Cardiac fibroblast (primary cell): ENCODE measurements at regions not wholly inside any gene's neighbourhood (a gene's known extent, or its start where the extent isn't known, plus 50 kb on each side); places are given as distances from the start of the nearest gene placed in this dataset.

Source experiments
- DNase-seq, 2 donors: peaks; one replicate each; pipeline versions ENCODE4 v3.0.0 to v3.0.0-alpha.2; 2010; ENCODE audit warnings: low read depth in 2 of 2
- H3K4me3 ChIP-seq, 2 donors: replicated peaks in 1 of 2; 1 replicate in 1 of 2; 2 replicates in 1 of 2; pipeline ENCODE4 v1.5.1; 2011; ENCODE audit warnings: low read depth in 2 of 2, low read length in 2 of 2, mild to moderate bottlenecking in 2 of 2, moderate library complexity in 1 of 2
- TF ChIP-seq, protein P1 (sequence below): IDR thresholded peaks from one replicate; pipeline ENCODE4 v1.5.1; 2011; ENCODE audit warnings: low read depth, mild to moderate bottlenecking, low read length, inconsistent platforms

DNA sequence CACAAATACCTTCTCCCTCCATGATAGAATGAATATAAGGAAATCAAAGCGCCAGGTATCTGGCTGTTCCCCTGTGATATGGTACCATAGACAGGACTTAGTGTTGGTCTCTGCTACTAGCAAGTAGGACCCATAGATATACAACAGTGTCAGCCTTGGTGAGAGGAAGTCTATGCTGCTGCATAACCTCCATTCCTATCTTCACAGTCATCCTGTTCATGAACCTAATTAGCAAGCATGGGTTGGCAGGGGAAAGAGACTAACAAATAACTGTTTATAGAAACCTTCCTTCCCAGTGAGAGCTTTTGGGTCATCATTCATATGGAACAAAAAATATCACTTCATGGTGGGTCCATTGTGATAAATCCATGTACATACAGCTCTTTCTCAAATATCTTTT is 188.9 kb upstream of the FAM98A start:
- no peak overlapping the region for H3K4me3 ChIP-seq
- TF ChIP-seq, protein P1, sequence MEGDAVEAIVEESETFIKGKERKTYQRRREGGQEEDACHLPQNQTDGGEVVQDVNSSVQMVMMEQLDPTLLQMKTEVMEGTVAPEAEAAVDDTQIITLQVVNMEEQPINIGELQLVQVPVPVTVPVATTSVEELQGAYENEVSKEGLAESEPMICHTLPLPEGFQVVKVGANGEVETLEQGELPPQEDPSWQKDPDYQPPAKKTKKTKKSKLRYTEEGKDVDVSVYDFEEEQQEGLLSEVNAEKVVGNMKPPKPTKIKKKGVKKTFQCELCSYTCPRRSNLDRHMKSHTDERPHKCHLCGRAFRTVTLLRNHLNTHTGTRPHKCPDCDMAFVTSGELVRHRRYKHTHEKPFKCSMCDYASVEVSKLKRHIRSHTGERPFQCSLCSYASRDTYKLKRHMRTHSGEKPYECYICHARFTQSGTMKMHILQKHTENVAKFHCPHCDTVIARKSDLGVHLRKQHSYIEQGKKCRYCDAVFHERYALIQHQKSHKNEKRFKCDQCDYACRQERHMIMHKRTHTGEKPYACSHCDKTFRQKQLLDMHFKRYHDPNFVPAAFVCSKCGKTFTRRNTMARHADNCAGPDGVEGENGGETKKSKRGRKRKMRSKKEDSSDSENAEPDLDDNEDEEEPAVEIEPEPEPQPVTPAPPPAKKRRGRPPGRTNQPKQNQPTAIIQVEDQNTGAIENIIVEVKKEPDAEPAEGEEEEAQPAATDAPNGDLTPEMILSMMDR, result no peak
- no peak for DNase-seq

DNA sequence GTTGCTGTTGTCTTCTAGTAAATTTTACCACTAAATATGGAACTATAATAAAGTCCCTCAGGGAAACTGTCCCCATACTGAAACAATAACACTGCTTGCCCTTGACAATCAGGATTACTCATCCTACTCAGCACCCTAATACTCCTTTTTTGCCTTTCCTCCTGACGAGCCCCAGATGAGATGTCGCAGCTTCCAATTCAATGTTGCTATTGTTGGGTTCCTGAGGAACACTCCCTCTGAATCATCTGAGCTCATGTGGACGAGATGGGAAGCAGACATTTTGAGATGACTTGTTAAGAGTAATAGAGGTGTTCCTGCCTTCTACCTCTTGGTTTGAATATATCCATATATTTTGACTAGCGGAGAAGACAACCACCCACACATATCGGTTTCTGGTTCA is 187.8 kb upstream of the FAM98A start:
- H3K4me3 ChIP-seq, result no peak overlapping the region
- TF ChIP-seq, protein P1, result no peak
- DNase-seq, result no peak

DNA sequence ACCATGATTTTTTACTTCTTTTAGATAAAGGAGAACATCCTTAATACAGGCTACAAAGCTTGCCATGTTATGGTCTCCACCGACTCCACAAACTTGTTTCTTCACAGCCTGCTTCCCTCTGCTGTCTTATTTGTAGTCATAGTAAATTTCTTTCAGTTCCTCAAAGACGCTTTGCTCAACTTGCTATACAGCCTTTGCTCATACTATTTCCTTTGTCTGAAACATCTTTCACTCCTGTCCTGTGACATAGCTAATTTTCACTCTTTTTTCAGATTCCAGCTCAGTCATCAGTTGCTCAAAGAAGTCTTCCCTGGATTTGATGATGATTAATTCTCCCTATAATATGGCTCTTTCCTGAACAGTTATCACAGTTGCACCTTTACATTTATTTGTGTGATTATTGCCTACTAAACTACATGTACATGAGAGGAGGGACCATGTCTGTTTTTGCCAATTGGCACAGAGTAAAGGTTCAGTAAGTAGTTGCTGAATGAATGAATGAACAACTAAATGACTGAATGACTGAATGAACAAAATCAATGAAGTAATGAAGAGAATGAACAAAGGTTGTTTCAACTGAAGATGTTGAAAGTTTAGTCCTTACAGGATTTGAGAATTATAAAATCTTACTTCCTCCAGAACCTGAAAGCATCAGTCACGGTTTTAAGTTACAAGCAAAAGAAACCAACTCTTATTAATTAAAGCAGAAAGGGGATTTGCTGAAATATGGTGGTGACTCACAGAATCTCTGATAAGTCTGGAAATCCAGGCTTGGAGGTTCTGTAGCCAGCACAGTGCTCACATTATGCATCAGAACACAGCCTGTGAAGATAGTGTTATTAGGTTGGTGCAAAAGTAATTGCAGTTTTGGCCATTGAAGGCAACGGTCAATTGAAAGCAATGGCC is 186.4 kb upstream of the FAM98A start:
- TF ChIP-seq, protein P1, result no peak
- no peak for DNase-seq
- H3K4me3 ChIP-seq, result no peak overlapping the region

DNA sequence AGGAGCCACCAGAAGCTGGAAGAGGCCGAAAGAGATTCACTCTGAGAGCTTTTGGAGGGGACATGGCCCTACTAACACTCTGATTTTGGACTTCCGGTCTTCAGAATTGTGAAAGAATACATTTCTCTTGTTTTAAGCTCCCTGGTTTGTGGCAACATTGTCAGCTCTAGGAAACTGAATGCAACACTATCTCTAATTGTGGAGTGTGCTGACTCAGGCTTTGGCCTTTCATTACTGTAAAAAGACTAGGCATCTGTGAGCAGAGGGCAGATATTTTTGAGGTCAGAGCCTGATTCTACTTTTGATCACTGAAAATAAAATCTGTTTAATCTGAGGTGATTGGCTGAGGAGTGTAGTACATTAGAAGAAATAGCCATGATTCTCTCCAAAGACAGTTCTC is 185.4 kb upstream of the FAM98A start:
- no peak for DNase-seq
- TF ChIP-seq, protein P1, result no peak
- H3K4me3 ChIP-seq, result no peak overlapping the region

DNA sequence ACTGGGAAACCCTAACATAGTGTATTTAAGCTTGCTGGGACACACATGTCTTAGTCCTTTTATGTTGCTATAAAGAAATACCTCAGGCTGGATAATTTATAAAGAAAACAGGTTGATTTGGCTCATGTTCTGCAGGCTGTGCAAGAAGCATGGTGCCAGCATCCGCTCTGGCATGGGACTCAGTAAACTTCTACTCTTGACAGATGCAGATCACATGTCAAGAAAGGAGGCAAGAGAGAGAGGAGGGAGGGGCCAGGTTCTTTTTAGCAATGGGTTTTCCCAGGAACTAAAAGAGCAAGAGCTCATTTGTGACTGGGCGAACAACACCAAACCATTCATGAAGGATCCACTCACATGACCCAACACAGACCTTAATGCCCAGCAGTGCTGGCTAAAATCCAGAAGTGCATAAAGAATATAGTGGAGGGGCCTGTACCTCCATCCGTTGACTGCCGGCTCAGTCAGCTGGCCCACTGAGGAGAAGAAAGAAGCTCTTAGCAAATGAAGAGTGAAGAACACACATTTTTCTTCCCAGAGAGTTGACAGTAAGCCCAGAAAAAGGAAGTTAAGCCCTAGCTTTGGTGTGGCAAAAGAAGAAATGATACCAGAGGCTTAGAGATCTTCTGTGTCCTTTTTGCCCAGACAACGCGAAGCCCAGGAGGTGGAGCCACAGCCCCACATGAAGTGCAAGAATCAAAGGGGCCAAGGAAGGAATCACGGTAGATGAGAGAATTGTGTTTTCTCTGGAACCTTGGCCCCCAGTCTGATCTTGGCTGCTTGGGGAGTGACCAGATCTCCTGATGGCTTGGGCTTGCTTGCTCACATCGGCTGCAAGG is 183.5 kb upstream of the FAM98A start:
- no peak overlapping the region for H3K4me3 ChIP-seq
- TF ChIP-seq, protein P1, result no peak
- DNase-seq, result no peak

DNA sequence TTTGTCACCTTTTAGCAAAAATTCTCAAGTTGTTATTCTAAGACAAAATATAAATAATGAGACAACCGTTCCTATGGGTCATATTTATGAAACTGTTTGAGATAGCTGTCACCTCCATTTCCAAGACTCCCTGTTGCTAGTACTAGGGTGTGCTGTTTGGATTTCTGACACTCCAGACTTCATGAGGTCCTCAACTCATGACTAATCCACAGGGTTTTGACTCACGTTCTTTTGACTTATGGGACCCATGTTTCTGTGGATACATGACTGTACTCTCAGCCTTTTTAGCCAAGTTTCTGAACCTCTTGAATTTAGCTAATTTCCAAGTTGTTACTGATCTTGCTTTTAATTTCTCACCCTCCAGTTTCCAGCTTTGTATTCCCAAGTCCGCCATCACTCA is 178.7 kb upstream of the FAM98A start:
- TF ChIP-seq, protein P1, result no peak
- no peak overlapping the region for H3K4me3 ChIP-seq
- no peak for DNase-seq
